ENCODE measurements at regions not wholly inside any gene's neighbourhood (a gene's known extent, or its start where the extent isn't known, plus 50 kb on each side); places are given as distances from the start of the nearest gene placed in this dataset.

- Histone ChIP-seq H3K36me3 (no peaks in the 10 kb centered on the region), H3K4me1 (no peaks in the 10 kb centered on the region), H3K27me3 (no peaks in the 10 kb centered on the region), H3K9me3 (no peaks in the 10 kb centered on the region), H3K4me3 (ENCODE audit: low read depth, low read length) (no peak overlapping the region)
- no peak for DNase-seq
- peak; percentile 36 for TF ChIP-seq CTCF (IDR thresholded peaks at IDR 0.05; ENCODE audit: low read depth, low read length)
Measured at GRCh38 chr14:26917086-26917485, 319.3 kb upstream of the NOVA1 start.

- no peaks in the 10 kb centered on the region for H3K9me3 ChIP-seq
- no peaks in the 10 kb centered on the region for H3K4me1 ChIP-seq
- DNase-seq = no peak
- no peaks in the 10 kb centered on the region for H3K27me3 ChIP-seq
- no peaks in the 10 kb centered on the region for H3K36me3 ChIP-seq
- TF ChIP-seq CTCF (IDR thresholded peaks at IDR 0.05; ENCODE audit: low read depth, low read length) = no peak
- no peak overlapping the region for H3K4me3 ChIP-seq (ENCODE audit: low read depth, low read length)
Measured at GRCh38 chr14:26925876-26926584, 328.2 kb upstream of the NOVA1 start.

- H3K9me3 ChIP-seq = no peaks in the 10 kb centered on the region
- H3K4me3 ChIP-seq (ENCODE audit: low read depth, low read length) = no peak overlapping the region
- DNase-seq = no peak
- no peaks in the 10 kb centered on the region for H3K4me1 ChIP-seq
- TF ChIP-seq CTCF (IDR thresholded peaks at IDR 0.05; ENCODE audit: low read depth, low read length) = no peak
- H3K27me3 ChIP-seq = no peaks in the 10 kb centered on the region
- H3K36me3 ChIP-seq = no peaks in the 10 kb centered on the region
Measured at GRCh38 chr14:26926585-26926984, 328.8 kb upstream of the NOVA1 start.

- H3K36me3 ChIP-seq = no peaks in the 10 kb centered on the region
- DNase-seq = no peak
- TF ChIP-seq CTCF (IDR thresholded peaks at IDR 0.05; ENCODE audit: low read depth, low read length) = no peak
- no peak overlapping the region for H3K4me3 ChIP-seq (ENCODE audit: low read depth, low read length)
- H3K9me3 ChIP-seq = no peaks in the 10 kb centered on the region
- no peaks in the 10 kb centered on the region for H3K4me1 ChIP-seq
- H3K27me3 ChIP-seq = no peaks in the 10 kb centered on the region
Measured at GRCh38 chr14:26928019-26928418, 330.2 kb upstream of the NOVA1 start.

- H3K27me3 ChIP-seq = no peaks in the 10 kb centered on the region
- no peaks in the 10 kb centered on the region for H3K36me3 ChIP-seq
- TF ChIP-seq CTCF (IDR thresholded peaks at IDR 0.05; ENCODE audit: low read depth, low read length) = no peak
- DNase-seq = no peak
- no peak overlapping the region for H3K4me3 ChIP-seq (ENCODE audit: low read depth, low read length)
- no peaks in the 10 kb centered on the region for H3K9me3 ChIP-seq
- no peaks in the 10 kb centered on the region for H3K4me1 ChIP-seq
Measured at GRCh38 chr14:26929361-26929760, 331.5 kb upstream of the NOVA1 start.

- no peaks in the 10 kb centered on the region for H3K36me3 ChIP-seq
- no peak for TF ChIP-seq CTCF (IDR thresholded peaks at IDR 0.05; ENCODE audit: low read depth, low read length)
- H3K4me3 ChIP-seq (ENCODE audit: low read depth, low read length) = no peak overlapping the region
- no peaks in the 10 kb centered on the region for H3K27me3 ChIP-seq
- no peak for DNase-seq
- no peaks in the 10 kb centered on the region for H3K4me1 ChIP-seq
- H3K9me3 ChIP-seq = no peaks in the 10 kb centered on the region
Measured at GRCh38 chr14:26930576-26930975, 332.7 kb upstream of the NOVA1 start.
